H1 (cell line): ENCODE measurements at regions not wholly inside any gene's neighbourhood (a gene's known extent, or its start where the extent isn't known, plus 50 kb on each side); places are given as distances from the start of the nearest gene placed in this dataset.

Experiments
- NANOG ChIP-seq: IDR thresholded peaks from 2 replicates; pipeline ENCODE4 v1.6.1; 2011; ENCODE audit warnings: low read length, low read depth, mild to moderate bottlenecking, inconsistent platforms; ENCODE audit not compliant: insufficient read depth, poor library complexity, severe bottlenecking
- SIX5 ChIP-seq: IDR thresholded peaks from 2 replicates; pipeline ENCODE4 v1.6.1; 2011; ENCODE audit warnings: mild to moderate bottlenecking, low read depth, low read length
- TAF1 ChIP-seq: IDR thresholded peaks from 2 replicates; pipeline ENCODE4 v1.6.1; 2011; ENCODE audit warnings: mild to moderate bottlenecking, low read depth, low read length
- TCF12 ChIP-seq: IDR thresholded peaks from 2 replicates; pipeline ENCODE4 v1.6.1; 2011; ENCODE audit warnings: low read depth, mild to moderate bottlenecking, low read length
- TF ChIP-seq, protein P1 (sequence below), 3 experiments: IDR thresholded peaks; 1 replicate in 2 of 3; 2 replicates in 1 of 3; pipeline versions ENCODE4 v1.5.1 to v1.6.1; 2011; ENCODE audit warnings: low read length in 3 of 3, mild to moderate bottlenecking in 3 of 3, inconsistent platforms in 2 of 3, low read depth in 1 of 3, moderate library complexity in 1 of 3; ENCODE audit not compliant: insufficient read depth in 1 of 3; ENCODE audit errors: control extremely low read depth in 1 of 3

DNA sequence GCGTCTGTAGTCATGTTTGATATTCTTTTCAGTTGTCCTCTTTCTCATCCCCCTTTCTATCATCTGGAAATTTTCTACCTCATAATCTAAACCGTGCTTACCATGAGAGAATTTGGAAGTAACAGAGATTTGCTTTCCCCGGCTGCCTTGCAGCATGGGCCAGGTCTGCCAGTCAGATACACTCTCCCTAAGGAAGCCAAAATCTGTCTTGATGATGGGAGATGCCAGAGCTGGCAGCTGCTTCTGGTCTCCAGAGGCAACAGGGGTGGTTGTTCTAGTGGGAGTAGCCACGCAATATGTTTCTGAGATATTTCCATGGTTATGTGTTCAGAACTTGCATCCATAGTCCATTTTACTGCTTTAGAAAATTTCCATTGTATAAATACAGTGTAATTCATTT is 218.9 kb upstream of the RORA start (continued):
- TF ChIP-seq, protein P1, sequence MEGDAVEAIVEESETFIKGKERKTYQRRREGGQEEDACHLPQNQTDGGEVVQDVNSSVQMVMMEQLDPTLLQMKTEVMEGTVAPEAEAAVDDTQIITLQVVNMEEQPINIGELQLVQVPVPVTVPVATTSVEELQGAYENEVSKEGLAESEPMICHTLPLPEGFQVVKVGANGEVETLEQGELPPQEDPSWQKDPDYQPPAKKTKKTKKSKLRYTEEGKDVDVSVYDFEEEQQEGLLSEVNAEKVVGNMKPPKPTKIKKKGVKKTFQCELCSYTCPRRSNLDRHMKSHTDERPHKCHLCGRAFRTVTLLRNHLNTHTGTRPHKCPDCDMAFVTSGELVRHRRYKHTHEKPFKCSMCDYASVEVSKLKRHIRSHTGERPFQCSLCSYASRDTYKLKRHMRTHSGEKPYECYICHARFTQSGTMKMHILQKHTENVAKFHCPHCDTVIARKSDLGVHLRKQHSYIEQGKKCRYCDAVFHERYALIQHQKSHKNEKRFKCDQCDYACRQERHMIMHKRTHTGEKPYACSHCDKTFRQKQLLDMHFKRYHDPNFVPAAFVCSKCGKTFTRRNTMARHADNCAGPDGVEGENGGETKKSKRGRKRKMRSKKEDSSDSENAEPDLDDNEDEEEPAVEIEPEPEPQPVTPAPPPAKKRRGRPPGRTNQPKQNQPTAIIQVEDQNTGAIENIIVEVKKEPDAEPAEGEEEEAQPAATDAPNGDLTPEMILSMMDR (IDR thresholded peaks at IDR 0.05; ENCODE audit: control extremely low read depth in 1 of 3, insufficient read depth in 1 of 3, low read depth in 1 of 3, low read length in 3 of 3): no peak
- TF ChIP-seq TCF12 (no peak), SIX5 (no peak), TAF1 (no peak), NANOG (no peak)
